ENCODE measurements at regions not wholly inside any gene's neighbourhood (a gene's known extent, or its start where the extent isn't known, plus 50 kb on each side); places are given as distances from the start of the nearest gene placed in this dataset.

- TF ChIP-seq CTCF (conservative IDR thresholded peaks at IDR 0.05; ENCODE audit: low read depth, low read length) (no peak), EZH2 (IDR thresholded peaks at IDR 0.05; ENCODE audit: low read length, unreplicated experiment) (no peak)
These were observed 367.4 kb upstream of the SMARCA2 start for GRCh38 chr9:1647776-1648175.
